ENCODE measurements at regions not wholly inside any gene's neighbourhood (a gene's known extent, or its start where the extent isn't known, plus 50 kb on each side); places are given as distances from the start of the nearest gene placed in this dataset.
A peak's percentile ranks its signal among the peaks of the same experiment; 100 is the strongest.

GRCh38 chr9:135009794-135010585 is 77.5 kb upstream of the OLFM1 start:
- peak; percentile 8 for DNase-seq

- DNase-seq, result no peak
Measured at GRCh38 chr9:135010586-135010860, 76.9 kb upstream of the OLFM1 start.

- no peak for DNase-seq
Measured at GRCh38 chr9:135010921-135011320, 76.5 kb upstream of the OLFM1 start.

- DNase-seq, result no peak
Measured at GRCh38 chr9:135012166-135012565, 75.3 kb upstream of the OLFM1 start.

GRCh38 chr9:135014311-135015010 is 73.0 kb upstream of the OLFM1 start:
- no peak for DNase-seq

GRCh38 chr9:135015096-135015495 is 72.4 kb upstream of the OLFM1 start:
- DNase-seq, result no peak

GRCh38 chr9:135015565-135015964 is 71.9 kb upstream of the OLFM1 start:
- DNase-seq, result no peak

GRCh38 chr9:135016037-135016640 is 71.3 kb upstream of the OLFM1 start:
- peak; percentile 21 for DNase-seq

GRCh38 chr9:135016876-135017275 is 70.6 kb upstream of the OLFM1 start:
- no peak for DNase-seq

GRCh38 chr9:135017899-135018298 is 69.6 kb upstream of the OLFM1 start:
- DNase-seq, result no peak

GRCh38 chr9:135018306-135018915 is 69.1 kb upstream of the OLFM1 start:
- no peak for DNase-seq

GRCh38 chr9:135019224-135019623 is 68.2 kb upstream of the OLFM1 start:
- no peak for DNase-seq

- no peak for DNase-seq
Measured at GRCh38 chr9:135020481-135021392, 66.7 kb upstream of the OLFM1 start.

GRCh38 chr9:135021393-135021789 is 66.1 kb upstream of the OLFM1 start:
- DNase-seq, result no peak

- no peak for DNase-seq
Measured at GRCh38 chr9:135022191-135022870, 65.1 kb upstream of the OLFM1 start.

- DNase-seq, result no peak
Measured at GRCh38 chr9:135023088-135023785, 64.2 kb upstream of the OLFM1 start.

- no peak for DNase-seq
Measured at GRCh38 chr9:135023786-135024405, 63.6 kb upstream of the OLFM1 start.

GRCh38 chr9:135029463-135029862 is 58.0 kb upstream of the OLFM1 start:
- no peak for DNase-seq

GRCh38 chr9:135029871-135030565 is 57.5 kb upstream of the OLFM1 start:
- no peak for DNase-seq

- no peak for DNase-seq
Measured at GRCh38 chr9:135030566-135031226, 56.8 kb upstream of the OLFM1 start.
